Upper lobe of left lung (tissue), 6 donors: ENCODE measurements at regions not wholly inside any gene's neighbourhood (a gene's known extent, or its start where the extent isn't known, plus 50 kb on each side); places are given as distances from the start of the nearest gene placed in this dataset.

ENCODE experiments used
- ATAC-seq, 2 donors: fragments of 200-7000 bp; cut with Tn5 transposase; one replicate each; pipeline ENCODE4 v1.9.1; 2022; ENCODE audit warnings: mild to moderate bottlenecking in 2 of 2, moderate library complexity in 2 of 2; ENCODE audit not compliant: low FRiP score in 2 of 2
- DNase-seq, 2 donors: peaks; one replicate each; pipeline ENCODE4 v3.0.0-alpha.2; 2019 to 2020
- H3K27ac ChIP-seq, 4 donors: fragments of 200-600 bp; sonication (generic); one replicate each; pipeline ENCODE4 v1.5.1; 2016 to 2019
- H3K27me3 ChIP-seq, 4 donors: fragments of 200-600 bp; sonication (generic); one replicate each; pipeline ENCODE4 v1.5.1; 2017 to 2019
- H3K36me3 ChIP-seq, 4 donors: fragments of 200-600 bp; sonication (generic); one replicate each; pipeline ENCODE4 v1.5.1; 2016 to 2019
- H3K4me1 ChIP-seq, 4 donors: fragments of 200-600 bp; sonication (generic); one replicate each; pipeline ENCODE4 v1.5.1; 2018 to 2019
- H3K4me3 ChIP-seq, 4 donors: fragments of 200-600 bp; sonication (generic); one replicate each; pipeline ENCODE4 v1.5.1; 2017 to 2019; ENCODE audit warnings: mild to moderate bottlenecking in 2 of 4, moderate library complexity in 1 of 4
- H3K9me3 ChIP-seq, 4 donors: fragments of 200-600 bp; sonication (generic); one replicate each; pipeline ENCODE4 v1.5.1; 2018 to 2019
- CTCF ChIP-seq, 6 experiments: fragments of 450-650 bp in 4 of 6; fragments of 200-600 bp in 2 of 6; sonication (generic) in 2 of 6; IDR thresholded peaks; one replicate each; pipeline ENCODE4 v1.5.1; 2016 to 2019; ENCODE audit warnings: antibody characterized with exemption in 6 of 6
- EP300 ChIP-seq, 4 donors: sonication (generic); formaldehyde crosslinking; IDR thresholded peaks; one replicate each; pipeline ENCODE4 v1.5.1; 2017; ENCODE audit warnings: antibody characterized with exemption in 4 of 4, control low read depth in 2 of 4
- POLR2A ChIP-seq, 4 donors: fragments of 450-650 bp; IDR thresholded peaks; one replicate each; pipeline ENCODE4 v1.5.1; 2016 to 2017; ENCODE audit warnings: antibody characterized with exemption in 4 of 4, mild to moderate bottlenecking in 2 of 4
- POLR2AphosphoS5 ChIP-seq, 2 donors: sonication (generic); formaldehyde crosslinking; IDR thresholded peaks; one replicate each; pipeline ENCODE4 v1.5.1; 2017; ENCODE audit warnings: antibody characterized with exemption in 2 of 2
- WGBS, 2 donors: methylation state at CpG; one replicate each; pipeline ENCODE4 v1.1.5; 2017 to 2018; 5-methylcytosine and 5-hydroxymethylcytosine counted together
- donor health status: DM: no; HTN: no; CAD: no; lungs with moderate emphysema.
- donor health status: DM: no; HTN: yes; CAD: no; lungs with severe emphysema.

DNA sequence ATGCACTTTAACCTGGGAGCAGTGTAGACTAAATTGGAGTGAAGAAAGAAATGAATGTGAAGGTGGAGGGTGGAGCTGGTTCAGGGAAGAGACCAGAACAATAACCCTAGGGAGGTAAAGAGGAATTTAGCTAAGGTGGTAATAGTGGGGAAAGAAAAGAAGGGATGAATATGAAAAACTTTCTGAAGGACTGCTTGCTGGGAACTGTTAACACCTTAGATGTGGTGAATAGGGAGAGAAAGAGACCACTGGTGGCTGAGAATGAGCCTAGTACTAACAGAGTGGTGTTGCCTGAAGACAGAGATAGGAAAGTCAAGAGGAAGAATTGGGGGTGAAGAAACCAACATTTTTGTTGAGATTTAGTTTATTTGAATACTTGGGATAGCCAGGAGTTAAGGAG lies 78.4 kb upstream of the HS3ST5 start:
- no peak overlapping the region for H3K27ac ChIP-seq
- no peaks in the 10 kb centered on the region for H3K27me3 ChIP-seq
- no peak for TF ChIP-seq POLR2A (IDR thresholded peaks at IDR 0.05)
- TF ChIP-seq EP300 (IDR thresholded peaks at IDR 0.05), result no peak
- TF ChIP-seq POLR2AphosphoS5 (IDR thresholded peaks at IDR 0.05), result no peak
- TF ChIP-seq CTCF (IDR thresholded peaks at IDR 0.05), result no peak
- H3K4me1 ChIP-seq, result no peaks in the 10 kb centered on the region
- no peak for DNase-seq
- H3K4me3 ChIP-seq, result no peak overlapping the region
- H3K9me3 ChIP-seq, result no peaks in the 10 kb centered on the region
- no peaks in the 10 kb centered on the region for H3K36me3 ChIP-seq
- no peak for ATAC-seq

DNA sequence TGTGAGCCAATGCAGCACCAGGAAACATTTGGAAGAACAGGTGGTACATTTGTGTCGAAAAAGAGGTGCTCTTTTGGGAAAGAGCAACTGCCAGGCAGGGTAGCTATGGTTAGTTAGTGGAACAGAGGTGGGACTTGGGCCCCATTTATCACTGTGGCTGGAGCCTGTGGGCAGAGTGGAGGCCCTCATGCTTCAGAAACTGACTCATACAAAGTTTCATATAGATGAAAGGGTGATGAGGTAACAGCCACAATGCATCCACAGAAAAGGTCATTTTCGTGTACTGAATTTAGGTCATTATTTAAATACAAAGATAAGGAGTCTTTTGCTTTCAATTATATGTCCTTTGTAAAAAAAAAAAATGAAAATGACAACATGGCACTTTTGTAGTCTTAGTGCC lies 76.4 kb upstream of the HS3ST5 start:
- Histone ChIP-seq H3K9me3 (no peaks in the 10 kb centered on the region), H3K27ac (no peak overlapping the region), H3K36me3 (no peaks in the 10 kb centered on the region), H3K4me1 (no peaks in the 10 kb centered on the region), H3K27me3 (no peaks in the 10 kb centered on the region), H3K4me3 (no peak overlapping the region)
- 52% methylated on average over 2 of the region's 2 CpGs for WGBS, 2 donors
- no peak for TF ChIP-seq POLR2AphosphoS5 (IDR thresholded peaks at IDR 0.05)
- TF ChIP-seq EP300 (IDR thresholded peaks at IDR 0.05), result no peak
- TF ChIP-seq POLR2A (IDR thresholded peaks at IDR 0.05), result no peak
- TF ChIP-seq CTCF (IDR thresholded peaks at IDR 0.05), result no peak
- no peak for ATAC-seq
- DNase-seq, result no peak

- Histone ChIP-seq H3K27ac (no peak overlapping the region), H3K4me3 (no peak overlapping the region), H3K9me3 (no peaks in the 10 kb centered on the region), H3K4me1 (no peaks in the 10 kb centered on the region), H3K27me3 (no peaks in the 10 kb centered on the region), H3K36me3 (no peaks in the 10 kb centered on the region)
- no peak for ATAC-seq
- no peak for TF ChIP-seq POLR2AphosphoS5 (IDR thresholded peaks at IDR 0.05)
- no peak for TF ChIP-seq CTCF (IDR thresholded peaks at IDR 0.05)
- TF ChIP-seq POLR2A (IDR thresholded peaks at IDR 0.05), result no peak
- TF ChIP-seq EP300 (IDR thresholded peaks at IDR 0.05), result no peak
- 85 to 91% methylated on average over 5 of the region's 5 CpGs for WGBS, 2 donors
- no peak for DNase-seq
These were observed 75.6 kb upstream of the HS3ST5 start for GRCh38 chr6:114418304-114418972.

- no peak for DNase-seq
- Histone ChIP-seq H3K36me3 (no peaks in the 10 kb centered on the region), H3K4me3 (no peak overlapping the region), H3K9me3 (no peaks in the 10 kb centered on the region), H3K27ac (no peak overlapping the region), H3K4me1 (no peaks in the 10 kb centered on the region), H3K27me3 (no peaks in the 10 kb centered on the region)
- WGBS, 2 donors, result 75 to 78% methylated on average over 6 of the region's 6 CpGs
- no peak for ATAC-seq
- TF ChIP-seq POLR2A (IDR thresholded peaks at IDR 0.05) (no peak), POLR2AphosphoS5 (IDR thresholded peaks at IDR 0.05) (no peak), EP300 (IDR thresholded peaks at IDR 0.05) (no peak), CTCF (IDR thresholded peaks at IDR 0.05) (no peak)
These were observed 64.7 kb upstream of the HS3ST5 start for GRCh38 chr6:114407426-114408035.
